ENCODE measurements at regions not wholly inside any gene's neighbourhood (a gene's known extent, or its start where the extent isn't known, plus 50 kb on each side); places are given as distances from the start of the nearest gene placed in this dataset.

DNA sequence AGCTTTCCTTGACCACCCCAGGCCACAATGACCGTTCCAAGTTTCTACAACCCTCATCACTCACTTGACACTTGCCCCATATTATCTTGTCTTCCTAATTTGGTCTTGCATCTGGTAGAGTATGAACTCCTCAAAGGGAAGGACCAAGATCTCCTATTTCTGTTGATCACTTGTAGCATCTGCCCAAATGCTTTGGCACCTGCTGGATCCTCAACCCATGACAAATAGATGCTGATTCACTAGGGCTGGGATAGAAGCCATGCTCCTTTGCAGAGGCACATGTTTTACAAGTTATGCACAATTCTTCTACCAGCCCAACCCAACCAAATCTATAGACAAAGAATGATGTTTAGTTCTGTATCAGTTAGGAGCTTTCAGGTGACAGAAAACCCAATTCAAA, 110.7 kb downstream of the UNC5CL start:
- Histone ChIP-seq H3K27me3 (ENCODE audit: insufficient read depth, low read depth) (peaks cover 16% of the 10 kb centered on the region), H3K79me2 (ENCODE audit: low read depth) (no peaks in the 10 kb centered on the region), H3K27ac (no peak overlapping the region), H3K36me3 (ENCODE audit: low read depth) (no peaks in the 10 kb centered on the region), H3K4me2 (no peak overlapping the region), H3K9me2 (ENCODE audit: insufficient read depth) (no peaks in the 10 kb centered on the region), H4K20me1 (ENCODE audit: insufficient read depth) (no peaks in the 10 kb centered on the region), H3F3A (ENCODE audit: insufficient read depth, low read depth) (no peaks in the 10 kb centered on the region), H2AFZ (no peak overlapping the region), H3K4me1 (replicated peaks; ENCODE audit: insufficient read depth) (no peaks in the 10 kb centered on the region), H3K4me3 (no peak overlapping the region), H3K9me3 (ENCODE audit: insufficient read depth, low read depth) (no peaks in the 10 kb centered on the region)
- TF ChIP-seq, protein P1, sequence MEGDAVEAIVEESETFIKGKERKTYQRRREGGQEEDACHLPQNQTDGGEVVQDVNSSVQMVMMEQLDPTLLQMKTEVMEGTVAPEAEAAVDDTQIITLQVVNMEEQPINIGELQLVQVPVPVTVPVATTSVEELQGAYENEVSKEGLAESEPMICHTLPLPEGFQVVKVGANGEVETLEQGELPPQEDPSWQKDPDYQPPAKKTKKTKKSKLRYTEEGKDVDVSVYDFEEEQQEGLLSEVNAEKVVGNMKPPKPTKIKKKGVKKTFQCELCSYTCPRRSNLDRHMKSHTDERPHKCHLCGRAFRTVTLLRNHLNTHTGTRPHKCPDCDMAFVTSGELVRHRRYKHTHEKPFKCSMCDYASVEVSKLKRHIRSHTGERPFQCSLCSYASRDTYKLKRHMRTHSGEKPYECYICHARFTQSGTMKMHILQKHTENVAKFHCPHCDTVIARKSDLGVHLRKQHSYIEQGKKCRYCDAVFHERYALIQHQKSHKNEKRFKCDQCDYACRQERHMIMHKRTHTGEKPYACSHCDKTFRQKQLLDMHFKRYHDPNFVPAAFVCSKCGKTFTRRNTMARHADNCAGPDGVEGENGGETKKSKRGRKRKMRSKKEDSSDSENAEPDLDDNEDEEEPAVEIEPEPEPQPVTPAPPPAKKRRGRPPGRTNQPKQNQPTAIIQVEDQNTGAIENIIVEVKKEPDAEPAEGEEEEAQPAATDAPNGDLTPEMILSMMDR (conservative IDR thresholded peaks at IDR 0.05): no peak
- TF ChIP-seq EZH2 (IDR thresholded peaks at IDR 0.05; ENCODE audit: low read depth): no peak
- POLR2A ChIA-PET (ENCODE audit: unreplicated experiment): no interaction called here
- CTCF ChIA-PET: no interaction called here
- intact Hi-C loops (cut with micrococcal nuclease; ENCODE audit: unreplicated experiment): no loop called here
- BruUV-seq (replicated peaks): no TSS peak
- no peak for DNase-seq

DNA sequence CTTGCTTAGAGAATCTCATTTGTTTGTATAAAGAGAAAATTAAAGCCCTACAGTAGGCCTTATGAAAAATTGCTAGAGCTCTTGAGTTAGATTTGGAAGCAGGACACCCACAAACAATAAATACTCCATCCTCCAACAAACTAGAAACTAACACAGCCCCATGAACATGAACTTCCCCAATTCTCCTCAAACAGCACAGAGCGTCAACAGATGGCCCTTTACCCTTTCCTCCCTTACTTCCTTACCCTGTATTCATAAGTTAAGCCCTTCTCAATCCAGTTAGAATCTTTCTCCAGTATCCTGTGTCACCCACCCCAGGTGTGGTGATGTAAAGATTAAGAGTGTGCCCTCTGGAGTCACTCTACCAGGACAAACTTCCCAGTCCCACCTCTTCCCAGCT, 113.7 kb downstream of the UNC5CL start:
- H3K79me2 ChIP-seq (ENCODE audit: low read depth): no peaks in the 10 kb centered on the region
- BruUV-seq (replicated peaks): no TSS peak
- CTCF ChIA-PET: no interaction called here

DNA sequence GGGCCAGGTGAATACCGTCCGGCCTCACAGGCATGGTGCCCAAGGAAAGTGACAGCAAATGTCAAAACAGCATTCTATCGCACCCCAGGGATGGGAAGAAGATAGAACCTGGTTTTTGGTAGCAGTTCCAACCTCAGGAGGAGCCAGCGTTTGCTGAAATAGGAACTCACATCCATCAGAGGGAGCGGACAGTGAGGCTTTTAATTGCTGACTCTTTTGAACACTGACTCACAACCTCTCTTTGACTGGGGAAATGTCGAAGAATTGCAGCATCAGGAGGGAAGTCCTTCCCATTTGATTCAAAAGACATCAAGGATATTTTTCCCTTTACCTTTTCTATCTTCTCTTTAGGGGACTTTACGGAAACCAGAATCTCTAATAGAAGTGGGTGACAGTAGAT, 114.2 kb downstream of the UNC5CL start:
- Histone ChIP-seq H3K27me3 (ENCODE audit: insufficient read depth, low read depth) (peaks cover 16% of the 10 kb centered on the region), H3K4me2 (no peak overlapping the region), H3K4me1 (replicated peaks; ENCODE audit: insufficient read depth) (no peaks in the 10 kb centered on the region), H4K20me1 (ENCODE audit: insufficient read depth) (no peaks in the 10 kb centered on the region), H3F3A (ENCODE audit: insufficient read depth, low read depth) (no peaks in the 10 kb centered on the region), H3K4me3 (no peak overlapping the region), H2AFZ (no peak overlapping the region), H3K9me3 (ENCODE audit: insufficient read depth, low read depth) (no peaks in the 10 kb centered on the region), H3K79me2 (ENCODE audit: low read depth) (no peaks in the 10 kb centered on the region), H3K9me2 (ENCODE audit: insufficient read depth) (no peaks in the 10 kb centered on the region), H3K27ac (no peak overlapping the region), H3K36me3 (ENCODE audit: low read depth) (no peaks in the 10 kb centered on the region)
- ChIA-PET POLR2A (ENCODE audit: unreplicated experiment) (no interaction called here), CTCF (no interaction called here)
- no peak for TF ChIP-seq EZH2 (IDR thresholded peaks at IDR 0.05; ENCODE audit: low read depth)
- TF ChIP-seq, protein P1 (conservative IDR thresholded peaks at IDR 0.05): no peak
- DNase-seq: no peak
- intact Hi-C loops (cut with micrococcal nuclease; ENCODE audit: unreplicated experiment): no loop called here
- BruUV-seq (replicated peaks): no TSS peak

More for the DNA sequence above, 113.7 kb downstream of the UNC5CL start:
- Histone ChIP-seq H3K27me3 (ENCODE audit: insufficient read depth, low read depth) (peaks cover 16% of the 10 kb centered on the region), H3K9me3 (ENCODE audit: insufficient read depth, low read depth) (no peaks in the 10 kb centered on the region), H3K27ac (no peak overlapping the region), H3K9me2 (ENCODE audit: insufficient read depth) (no peaks in the 10 kb centered on the region), H3K36me3 (ENCODE audit: low read depth) (no peaks in the 10 kb centered on the region), H2AFZ (no peak overlapping the region), H3K4me3 (no peak overlapping the region), H3K4me2 (no peak overlapping the region), H4K20me1 (ENCODE audit: insufficient read depth) (no peaks in the 10 kb centered on the region), H3K4me1 (replicated peaks; ENCODE audit: insufficient read depth) (no peaks in the 10 kb centered on the region), H3F3A (ENCODE audit: insufficient read depth, low read depth) (no peaks in the 10 kb centered on the region)
- POLR2A ChIA-PET (ENCODE audit: unreplicated experiment): no interaction called here
- TF ChIP-seq, protein P1 (conservative IDR thresholded peaks at IDR 0.05): no peak
- no peak for TF ChIP-seq EZH2 (IDR thresholded peaks at IDR 0.05; ENCODE audit: low read depth)
- DNase-seq: no peak
- intact Hi-C loops (cut with micrococcal nuclease; ENCODE audit: unreplicated experiment): no loop called here

Data from PC-9 (cell line).